ENCODE measurements at regions not wholly inside any gene's neighbourhood (a gene's known extent, or its start where the extent isn't known, plus 50 kb on each side); places are given as distances from the start of the nearest gene placed in this dataset.

DNA sequence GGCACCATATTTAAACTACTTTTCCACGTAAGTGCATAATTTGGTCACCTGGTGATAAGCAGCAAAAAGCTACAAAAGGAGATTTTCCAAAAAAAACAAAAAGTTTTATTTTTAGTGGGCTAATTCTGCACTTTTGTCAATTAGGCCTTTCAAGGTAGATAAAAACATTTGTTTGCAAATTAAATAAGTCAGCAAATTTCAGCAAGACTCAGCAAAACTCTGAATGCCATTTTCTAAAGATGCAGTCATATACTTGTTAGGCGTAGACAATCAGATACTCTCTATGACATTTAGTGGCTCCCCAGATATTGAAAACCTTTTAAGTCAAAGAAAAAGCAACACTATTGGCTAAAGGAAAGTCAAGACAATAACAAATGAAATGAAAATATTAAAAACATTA is 400.2 kb upstream of the GOLIM4 start:
- Histone ChIP-seq H3K27me3 (ENCODE audit: control insufficient read depth, insufficient read depth, low read length) (no peaks in the 10 kb centered on the region), H3K36me3 (ENCODE audit: control insufficient read depth, insufficient read depth, low read length) (no peaks in the 10 kb centered on the region), H3K4me3 (ENCODE audit: low read depth, low read length) (no peak overlapping the region)
- no peak for DNase-seq (ENCODE audit: low read depth)
- POLR2A ChIA-PET = no interaction called here
- TF ChIP-seq CTCF (IDR thresholded peaks at IDR 0.05; ENCODE audit: insufficient read depth, low read depth, low read length) = no peak
- CTCF ChIA-PET = no interaction called here

GRCh38 chr3:168495270-168495669 is 399.5 kb upstream of the GOLIM4 start:
- DNase-seq (ENCODE audit: low read depth) = no peak
- Histone ChIP-seq H3K27me3 (ENCODE audit: control insufficient read depth, insufficient read depth, low read length) (no peaks in the 10 kb centered on the region), H3K4me3 (ENCODE audit: low read depth, low read length) (no peak overlapping the region), H3K36me3 (ENCODE audit: control insufficient read depth, insufficient read depth, low read length) (no peaks in the 10 kb centered on the region)
- ChIA-PET POLR2A (no interaction called here), CTCF (no interaction called here)
- no peak for TF ChIP-seq CTCF (IDR thresholded peaks at IDR 0.05; ENCODE audit: insufficient read depth, low read depth, low read length)

DNA sequence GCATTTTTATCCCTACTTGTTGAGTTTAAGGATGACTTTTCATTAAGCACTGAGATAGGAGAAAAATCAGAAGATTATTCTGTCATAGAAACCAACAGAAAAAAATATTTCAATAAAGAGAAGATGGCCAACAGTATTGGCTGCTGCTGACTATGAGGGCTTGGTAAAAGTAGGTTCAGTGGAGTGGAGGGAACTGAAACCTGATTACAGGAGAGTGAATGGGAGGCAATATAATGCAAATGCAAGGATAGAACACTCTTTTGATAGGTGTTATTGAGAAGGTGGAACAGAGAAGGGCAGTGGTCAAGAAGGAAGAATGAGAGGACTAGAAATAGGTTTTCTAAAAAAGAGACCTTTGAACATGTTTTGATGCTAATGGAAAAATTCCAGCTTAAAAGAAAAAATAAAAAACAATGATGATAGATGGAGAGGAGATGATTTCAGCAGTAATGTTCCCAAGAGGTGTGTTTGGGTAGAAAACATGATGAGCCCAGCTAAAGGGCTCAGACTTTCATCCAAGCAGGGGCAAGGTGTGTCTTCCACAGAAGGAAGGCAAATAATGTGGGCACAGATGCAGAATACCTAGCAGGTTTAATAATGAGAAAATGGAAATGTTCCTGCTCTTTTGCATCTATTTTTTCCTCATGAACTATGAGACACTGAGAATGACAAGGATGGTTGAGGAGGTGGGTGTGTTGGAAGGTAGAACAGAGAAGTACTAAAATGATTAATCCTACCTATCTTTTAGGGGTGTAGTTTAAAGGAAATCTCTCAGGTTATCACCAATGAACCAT is 397.9 kb upstream of the GOLIM4 start:
- CTCF ChIA-PET = interaction anchor here (0.5 kb wide), 1 partner anchor 288 kb away, joined by 4 read pairs; no protein-coding TSS in a partner anchor
- H3K4me3 ChIP-seq (ENCODE audit: low read depth, low read length) = no peak overlapping the region
- no peak for TF ChIP-seq CTCF (IDR thresholded peaks at IDR 0.05; ENCODE audit: insufficient read depth, low read depth, low read length)
- no peak for DNase-seq (ENCODE audit: low read depth)
- no peaks in the 10 kb centered on the region for H3K36me3 ChIP-seq (ENCODE audit: control insufficient read depth, insufficient read depth, low read length)
- no peaks in the 10 kb centered on the region for H3K27me3 ChIP-seq (ENCODE audit: control insufficient read depth, insufficient read depth, low read length)
- POLR2A ChIA-PET = no interaction called here

DNA sequence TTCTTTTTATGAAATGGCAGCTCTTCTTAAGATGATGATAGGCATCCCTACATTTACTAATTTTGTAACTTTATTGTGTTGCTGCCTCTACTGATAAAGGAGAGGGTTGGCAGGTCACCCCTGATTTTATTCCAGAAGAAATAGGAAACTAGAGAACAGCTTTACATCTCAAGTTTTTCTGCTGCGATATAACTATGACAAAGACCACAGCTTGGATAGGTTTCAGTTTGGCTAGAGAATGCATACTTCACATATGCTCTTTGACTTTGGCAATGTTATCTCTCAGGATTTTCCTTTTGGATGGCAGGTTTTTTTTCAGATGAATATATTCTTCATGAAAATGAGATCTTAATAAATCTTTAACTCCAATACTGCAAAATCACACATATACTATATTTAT is 395.3 kb upstream of the GOLIM4 start:
- no peak overlapping the region for H3K4me3 ChIP-seq (ENCODE audit: low read depth, low read length)
- no peaks in the 10 kb centered on the region for H3K27me3 ChIP-seq (ENCODE audit: control insufficient read depth, insufficient read depth, low read length)
- POLR2A ChIA-PET = no interaction called here
- no peaks in the 10 kb centered on the region for H3K36me3 ChIP-seq (ENCODE audit: control insufficient read depth, insufficient read depth, low read length)
- DNase-seq (ENCODE audit: low read depth) = no peak
- no peak for TF ChIP-seq CTCF (IDR thresholded peaks at IDR 0.05; ENCODE audit: insufficient read depth, low read depth, low read length)
- CTCF ChIA-PET = no interaction called here

DNA sequence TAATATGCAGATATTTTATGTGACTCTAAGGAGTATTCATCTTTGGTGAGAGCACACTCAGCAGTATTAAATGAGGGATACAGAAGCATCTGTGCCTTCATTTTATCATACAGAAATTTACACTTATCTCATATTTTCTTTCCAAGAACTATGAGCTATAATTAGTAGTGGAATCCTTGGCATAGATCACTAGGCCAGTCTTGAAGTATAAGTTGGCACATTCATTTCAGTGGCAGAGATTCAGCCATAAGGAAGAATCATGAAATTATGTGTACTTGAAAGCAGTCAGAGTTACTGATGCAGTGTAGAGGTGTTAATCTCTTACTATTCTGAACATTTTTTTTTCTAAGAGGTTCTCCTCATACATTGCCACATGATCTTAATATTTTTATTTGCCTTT is 393.6 kb upstream of the GOLIM4 start:
- H3K4me3 ChIP-seq (ENCODE audit: low read depth, low read length) = no peak overlapping the region
- ChIA-PET POLR2A (no interaction called here), CTCF (interaction anchor here (1.3 kb wide), 1 partner anchor 358 kb away, joined by 3 read pairs; no protein-coding TSS in a partner anchor)
- TF ChIP-seq CTCF (IDR thresholded peaks at IDR 0.05; ENCODE audit: insufficient read depth, low read depth, low read length) = no peak
- DNase-seq (ENCODE audit: low read depth) = no peak
- H3K36me3 ChIP-seq (ENCODE audit: control insufficient read depth, insufficient read depth, low read length) = no peaks in the 10 kb centered on the region
- H3K27me3 ChIP-seq (ENCODE audit: control insufficient read depth, insufficient read depth, low read length) = no peaks in the 10 kb centered on the region

Data from BJ (cell line).